ENCODE measurements at regions not wholly inside any gene's neighbourhood (a gene's known extent, or its start where the extent isn't known, plus 50 kb on each side); places are given as distances from the start of the nearest gene placed in this dataset.

GRCh38 chr12:65630555-65630954 lies 193.7 kb upstream of the HMGA2 start:
- no peak for DNase-seq

- DNase-seq = peak; percentile 100
Observed at GRCh38 chr12:65631621-65632111, 192.6 kb upstream of the HMGA2 start.

- no peak for DNase-seq
Observed at GRCh38 chr12:65632131-65632855, 192.0 kb upstream of the HMGA2 start.

GRCh38 chr12:65634061-65634460 lies 190.2 kb upstream of the HMGA2 start:
- DNase-seq = no peak

- peak; percentile 74 for DNase-seq
Observed at GRCh38 chr12:65634626-65635331, 189.5 kb upstream of the HMGA2 start.

- DNase-seq = no peak
Observed at GRCh38 chr12:65636436-65636835, 187.8 kb upstream of the HMGA2 start.

- no peak for DNase-seq
Observed at GRCh38 chr12:65637150-65637549, 187.1 kb upstream of the HMGA2 start.

GRCh38 chr12:65637774-65638173 lies 186.5 kb upstream of the HMGA2 start:
- DNase-seq = no peak

- DNase-seq = no peak
Observed at GRCh38 chr12:65638324-65638723, 186.0 kb upstream of the HMGA2 start.

GRCh38 chr12:65640489-65640901 lies 183.8 kb upstream of the HMGA2 start:
- DNase-seq = no peak

- DNase-seq = no peak
Observed at GRCh38 chr12:65642061-65642661, 182.1 kb upstream of the HMGA2 start.

- DNase-seq = no peak
Observed at GRCh38 chr12:65643171-65643570, 181.1 kb upstream of the HMGA2 start.

- no peak for DNase-seq
Observed at GRCh38 chr12:65643595-65644386, 180.5 kb upstream of the HMGA2 start.

- DNase-seq = no peak
Observed at GRCh38 chr12:65646127-65646643, 178.1 kb upstream of the HMGA2 start.

- no peak for DNase-seq
Observed at GRCh38 chr12:65647074-65647473, 177.2 kb upstream of the HMGA2 start.

GRCh38 chr12:65648461-65648860 lies 175.8 kb upstream of the HMGA2 start:
- no peak for DNase-seq

- DNase-seq = peak; percentile 96
Observed at GRCh38 chr12:65649126-65649525, 175.2 kb upstream of the HMGA2 start.

- no peak for DNase-seq
Observed at GRCh38 chr12:65651060-65651459, 173.2 kb upstream of the HMGA2 start.

- DNase-seq = no peak
Observed at GRCh38 chr12:65653321-65653720, 171.0 kb upstream of the HMGA2 start.

GRCh38 chr12:65653946-65654629 lies 170.2 kb upstream of the HMGA2 start:
- no peak for DNase-seq

GRCh38 chr12:65655074-65655493 lies 169.2 kb upstream of the HMGA2 start:
- peak; percentile 42 for DNase-seq
